GM18867 (cell line): ENCODE measurements at regions not wholly inside any gene's neighbourhood (a gene's known extent, or its start where the extent isn't known, plus 50 kb on each side); places are given as distances from the start of the nearest gene placed in this dataset.
A peak's percentile ranks its signal among the peaks of the same experiment; 100 is the strongest.
"Not testable (repeated sequence)": the region's sequence is repeated elsewhere in the genome, so short reads cannot be mapped to it uniquely, and the experiment has no call there.

ENCODE experiments used
- ATAC-seq: cut with Tn5 transposase; IDR thresholded peaks from one replicate; pipeline ENCODE4 v1.9.1; 2021; ENCODE audit warnings: mild to moderate bottlenecking, moderate library complexity; ENCODE audit not compliant: unreplicated experiment

GRCh38 chr1:243996223-243996622 is 54.9 kb upstream of the ZBTB18 start:
- no peak for ATAC-seq

DNA sequence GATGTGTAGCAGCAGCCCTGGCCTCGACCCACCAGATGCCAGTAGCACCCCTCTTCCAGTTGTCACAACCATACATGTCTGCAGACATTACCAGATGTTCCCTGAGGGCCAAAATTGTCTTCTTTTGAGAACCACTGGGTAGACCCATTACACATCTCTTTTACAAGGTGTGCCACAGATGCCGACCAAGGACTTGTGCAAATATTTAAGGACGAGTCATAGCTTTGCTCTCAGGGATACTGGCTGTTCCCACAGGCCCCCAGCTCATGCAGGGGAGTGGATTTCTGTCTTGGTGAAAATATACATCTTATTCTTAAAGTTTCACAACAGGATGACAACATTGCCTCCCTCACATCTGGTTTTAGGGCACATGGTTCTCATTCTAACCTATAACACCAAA is 59.4 kb upstream of the ZBTB18 start:
- ATAC-seq: no peak

- no peak for ATAC-seq
These were observed 66.3 kb upstream of the ZBTB18 start for GRCh38 chr1:243984788-243985187.

DNA sequence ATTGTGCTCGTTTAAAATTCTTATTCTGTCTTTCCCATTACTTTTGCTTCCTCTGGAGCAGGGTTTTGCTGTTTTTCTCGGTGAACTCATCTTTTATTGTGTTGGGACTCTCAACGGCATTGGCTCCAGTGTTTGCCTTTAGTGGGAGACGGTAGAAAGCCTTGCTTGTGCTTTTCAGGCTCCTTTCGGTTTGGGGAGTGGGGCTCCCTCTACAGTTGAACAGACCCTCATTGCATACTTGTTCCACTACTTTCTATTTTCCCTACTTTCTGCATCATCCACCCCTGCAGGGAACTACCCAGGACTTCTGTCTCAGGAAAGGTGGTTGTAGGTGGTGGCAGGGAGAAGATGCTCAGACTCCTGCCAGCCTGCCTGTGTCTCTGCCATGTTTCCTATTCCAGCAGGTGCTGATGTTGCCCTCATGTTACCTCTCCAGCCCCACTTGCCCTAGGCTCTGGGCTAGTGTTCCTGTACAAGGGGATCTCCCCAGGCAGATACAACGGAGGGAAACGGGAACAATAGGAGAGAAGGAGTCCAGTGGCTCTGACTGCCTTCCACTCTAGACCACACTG is 68.5 kb upstream of the ZBTB18 start:
- no peak for ATAC-seq

GRCh38 chr1:243980471-243980870 is 70.6 kb upstream of the ZBTB18 start:
- ATAC-seq: no peak

GRCh38 chr1:243980071-243980470 is 71.0 kb upstream of the ZBTB18 start:
- ATAC-seq: no peak

DNA sequence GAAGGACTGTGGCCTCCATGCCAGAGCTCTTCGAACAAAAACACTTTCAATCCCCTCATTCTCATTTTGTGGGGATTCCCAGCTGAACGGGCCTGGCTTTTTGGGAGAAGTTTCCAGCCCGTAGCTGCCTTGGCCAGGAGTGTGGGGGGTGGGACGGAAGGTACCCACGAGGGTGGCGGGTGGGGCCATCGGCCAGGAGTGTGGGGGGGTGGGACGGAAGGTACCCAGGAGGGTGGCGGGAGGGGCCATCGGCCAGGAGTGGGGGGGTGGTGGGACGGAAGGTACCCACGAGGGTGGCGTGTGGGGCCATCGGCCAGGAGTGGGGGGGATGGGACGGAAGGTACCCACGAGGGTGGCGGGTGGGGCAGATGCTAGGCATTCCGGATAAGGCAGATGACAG is 71.7 kb upstream of the ZBTB18 start:
- ATAC-seq: no peak

DNA sequence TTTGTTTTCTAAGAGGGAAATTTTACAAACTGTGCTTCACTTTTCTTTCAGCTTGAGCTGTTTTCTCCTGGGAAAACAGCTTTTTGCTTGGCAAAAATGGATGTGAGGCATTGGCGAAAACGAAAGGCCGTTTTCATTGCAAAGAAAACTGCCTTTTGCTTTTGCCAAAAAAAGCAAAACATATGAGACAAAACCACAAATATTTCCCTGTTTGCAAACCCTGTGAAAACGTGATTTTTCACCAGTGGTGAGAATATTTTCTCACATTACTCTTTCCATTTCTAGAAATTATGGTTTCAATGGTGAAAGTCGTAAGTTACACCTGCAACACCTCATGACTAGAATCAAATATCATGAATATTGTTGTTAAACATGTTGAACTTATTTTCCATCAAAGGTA is 74.0 kb upstream of the ZBTB18 start:
- ATAC-seq: peak; percentile 66

- no peak for ATAC-seq
These were observed 76.4 kb upstream of the ZBTB18 start for GRCh38 chr1:243974451-243975292.

DNA sequence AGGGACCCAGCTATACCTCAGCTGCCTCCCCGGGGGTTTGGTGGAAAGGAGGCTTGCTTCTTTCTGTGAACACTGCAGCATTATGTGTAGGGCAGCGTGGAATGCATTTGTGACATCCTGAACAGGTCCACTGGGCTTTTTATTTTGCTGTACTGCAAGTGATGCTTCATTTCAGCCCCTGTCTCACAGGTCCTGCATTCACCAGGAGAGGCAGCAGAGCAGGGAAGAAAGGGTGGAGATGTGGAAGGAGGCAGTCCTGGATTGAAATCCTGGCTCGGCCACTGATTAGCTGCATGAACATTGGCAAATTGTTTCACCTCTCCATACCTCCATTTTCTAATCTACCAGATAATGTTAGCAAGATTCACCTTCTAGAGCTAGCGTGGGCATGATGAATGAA is 77.9 kb upstream of the ZBTB18 start:
- ATAC-seq: no peak

GRCh38 chr1:243970077-243970476 is 81.0 kb upstream of the ZBTB18 start:
- ATAC-seq: no peak

DNA sequence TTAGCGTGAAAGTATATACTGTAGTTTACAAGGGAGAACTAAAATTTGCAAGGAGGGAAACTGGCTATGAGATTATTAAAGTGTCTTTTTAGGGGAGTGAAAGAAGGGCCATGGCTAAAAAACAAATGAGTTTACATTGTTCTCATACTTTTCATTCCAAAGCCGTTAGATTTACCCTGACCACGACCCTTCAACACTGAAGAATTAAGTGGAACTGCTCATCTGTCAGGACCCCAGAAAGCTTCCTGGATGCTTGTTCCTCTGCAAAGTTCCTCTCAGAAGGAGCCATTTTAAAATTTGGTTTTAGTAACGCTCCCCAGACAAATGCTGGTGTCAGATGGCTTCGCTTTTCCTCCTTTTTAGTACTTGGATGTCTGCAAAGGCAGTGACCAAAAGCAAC is 82.7 kb upstream of the ZBTB18 start:
- no peak for ATAC-seq

DNA sequence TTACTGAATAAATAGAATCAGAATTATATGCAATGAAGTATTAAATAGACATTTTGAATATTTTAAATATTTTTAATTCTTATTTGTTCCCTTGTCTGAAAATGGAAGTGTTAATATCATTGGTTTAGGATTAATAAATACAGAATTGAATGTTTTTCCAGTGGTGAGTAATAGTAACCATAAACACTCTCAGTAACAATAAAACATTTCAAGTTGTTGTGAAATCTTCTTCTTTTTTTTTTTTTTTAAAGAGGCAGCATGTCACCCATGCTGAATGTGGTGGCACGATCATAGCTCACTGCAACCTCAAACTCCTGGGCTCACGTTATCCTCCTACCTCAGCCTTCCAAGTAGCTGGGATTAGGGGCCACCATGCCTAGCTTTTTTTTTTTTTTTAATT is 86.2 kb upstream of the ZBTB18 start:
- ATAC-seq: no peak

GRCh38 chr1:243963571-243963970 is 87.5 kb upstream of the ZBTB18 start:
- no peak for ATAC-seq

- no peak for ATAC-seq
These were observed 88.5 kb upstream of the ZBTB18 start for GRCh38 chr1:243962541-243962940.

- no peak for ATAC-seq
These were observed 91.1 kb upstream of the ZBTB18 start for GRCh38 chr1:243959998-243960397.

DNA sequence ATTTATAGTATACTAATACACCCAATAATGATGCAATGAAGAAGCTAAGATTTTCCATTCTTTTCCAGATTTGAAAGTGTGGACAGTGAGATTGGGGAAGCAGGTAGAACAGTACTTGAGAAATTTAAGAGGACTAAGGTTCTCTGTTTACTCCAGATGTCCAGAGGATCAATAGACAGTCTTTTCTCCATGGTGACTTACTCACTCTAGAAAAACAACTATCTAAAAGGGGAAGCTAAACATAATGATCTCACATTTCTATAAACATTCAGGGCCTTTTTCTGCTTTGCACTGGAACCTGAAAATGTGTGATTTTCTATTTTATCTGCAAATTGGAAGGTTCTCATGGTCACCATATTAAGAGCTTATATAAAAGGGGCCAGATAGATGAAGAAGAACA is 93.9 kb upstream of the ZBTB18 start:
- ATAC-seq: no peak

GRCh38 chr1:243956450-243956849 is 94.6 kb upstream of the ZBTB18 start:
- no peak for ATAC-seq

DNA sequence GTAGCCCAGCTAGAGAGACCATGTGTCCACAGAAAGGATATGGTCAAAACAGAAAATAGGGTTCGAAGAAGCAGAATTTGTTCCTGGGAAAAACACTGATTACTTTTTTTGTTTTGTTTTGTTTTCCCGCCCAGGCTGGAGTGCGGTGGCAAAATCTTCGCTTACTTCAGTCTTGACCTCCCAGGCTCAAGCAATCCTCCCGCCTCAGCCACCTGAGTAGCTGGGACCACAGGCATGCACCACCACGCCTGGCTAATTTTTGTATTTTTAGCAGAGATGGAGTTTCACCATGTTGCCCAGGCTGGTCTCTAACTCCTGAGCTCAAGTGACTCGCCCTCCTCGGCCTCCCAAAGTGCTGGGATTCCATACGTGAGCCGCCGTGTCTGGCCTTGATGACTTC is 99.9 kb upstream of the ZBTB18 start:
- ATAC-seq: not testable (repeated sequence)

GRCh38 chr1:243950166-243950565 is 100.1 kb upstream of the AKT3 start:
- no peak for ATAC-seq

DNA sequence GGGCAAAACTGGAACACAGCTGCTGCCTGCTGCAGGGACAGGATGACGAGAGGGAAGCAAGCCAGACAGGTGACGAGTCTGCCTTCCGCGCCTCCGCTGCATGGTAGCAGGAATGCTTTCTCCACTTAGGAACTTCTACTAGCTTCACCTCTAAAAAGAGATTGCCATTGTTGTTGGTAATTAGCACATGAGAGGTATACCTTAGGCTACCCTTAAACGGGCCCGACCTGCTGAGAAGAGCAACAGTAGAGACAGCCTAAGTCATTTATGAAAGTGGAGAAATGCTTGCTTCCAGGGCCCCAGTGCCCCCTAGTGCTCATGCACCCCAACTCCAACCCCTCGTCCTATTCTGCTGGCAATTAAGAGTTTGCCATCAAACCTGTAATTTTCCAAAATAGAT is 96.9 kb upstream of the AKT3 start:
- no peak for ATAC-seq

GRCh38 chr1:243946253-243946652 is 96.2 kb upstream of the AKT3 start:
- no peak for ATAC-seq

DNA sequence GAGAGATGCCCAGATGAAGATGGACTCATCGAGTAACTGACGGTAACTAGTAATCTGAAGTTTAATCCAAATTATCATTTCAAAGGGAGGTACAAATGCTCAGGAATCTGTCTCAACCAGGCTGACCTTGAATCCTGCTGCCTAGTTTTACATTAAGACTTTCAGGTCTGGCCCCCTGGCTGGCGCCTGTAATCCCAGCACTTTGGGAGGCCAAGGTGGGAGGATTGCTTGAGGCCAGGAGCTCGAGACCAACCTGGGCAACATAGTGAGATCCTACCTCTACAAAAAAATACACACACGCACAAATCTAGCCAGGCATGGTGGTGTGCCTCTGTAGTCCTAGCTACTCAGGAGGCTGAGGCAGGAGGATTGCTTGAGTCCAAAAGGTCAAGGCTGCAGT is 95.7 kb upstream of the AKT3 start:
- ATAC-seq: no peak
